Kidney (tissue), 13 donors: ENCODE measurements at regions not wholly inside any gene's neighbourhood (a gene's known extent, or its start where the extent isn't known, plus 50 kb on each side); places are given as distances from the start of the nearest gene placed in this dataset.

ENCODE experiments used
- DNase-seq, 5 donors: peaks; one replicate each; pipeline ENCODE4 v3.0.0-alpha.2; 2013 to 2020
- FAIRE-seq: peaks from 2 replicates; lab custom pipeline; 2012; peaks lifted over from hg19 to GRCh38; lab: Jason Lieb, UNC
- H3K27ac ChIP-seq, 2 donors: one replicate each; pipeline ENCODE4 v1.7.0; 2013; ENCODE audit warnings: low read depth in 2 of 2, low read length in 2 of 2, inconsistent platforms in 1 of 2
- H3K27me3 ChIP-seq: one replicate; pipeline ENCODE4 v1.7.1; 2013; ENCODE audit warnings: low read length, inconsistent platforms; ENCODE audit not compliant: control insufficient read depth, insufficient read depth
- H3K36me3 ChIP-seq, 3 donors: one replicate each; pipeline versions ENCODE4 v1.7.0 to v1.7.1; 2013; ENCODE audit warnings: low read length in 3 of 3, control low read depth in 1 of 3, inconsistent platforms in 1 of 3; ENCODE audit not compliant: insufficient read depth in 3 of 3, control insufficient read depth in 2 of 3
- H3K4me1 ChIP-seq, 3 donors: one replicate each; pipeline versions ENCODE4 v1.7.0 to v1.7.1; 2013; ENCODE audit warnings: low read length in 3 of 3, inconsistent platforms in 1 of 3, low read depth in 1 of 3; ENCODE audit not compliant: control insufficient read depth in 2 of 3, insufficient read depth in 2 of 3
- H3K4me3 ChIP-seq, 3 donors: one replicate each; pipeline versions ENCODE4 v1.7.0 to v1.8.1; 2013; ENCODE audit warnings: low read length in 3 of 3, control low read depth in 1 of 3, inconsistent platforms in 1 of 3
- H3K9ac ChIP-seq, 3 donors: one replicate each; pipeline versions ENCODE4 v1.7.0 to v1.7.1; 2013; ENCODE audit warnings: low read length in 3 of 3, control low read depth in 1 of 3, inconsistent platforms in 1 of 3
- H3K9me3 ChIP-seq, 3 donors: one replicate each; pipeline versions ENCODE4 v1.7.0 to v1.7.1; 2013; ENCODE audit warnings: low read length in 3 of 3, control low read depth in 1 of 3, inconsistent platforms in 1 of 3; ENCODE audit not compliant: control insufficient read depth in 2 of 3, insufficient read depth in 1 of 3
- CTCF ChIP-seq: IDR thresholded peaks from 3 replicates; pipeline ENCODE4 v1.5.1; 2012; ENCODE audit warnings: mild to moderate bottlenecking, moderate library complexity, borderline replicate concordance; ENCODE audit not compliant: insufficient read depth; ENCODE audit errors: extremely low read depth
- intact Hi-C: fragments of 100-400 bp; cut with DNase I; formaldehyde crosslinking; loops from one replicate; pipeline ENCODE4 v1.11.1; 2022
- donor health status: control.
- donor health status: control.
- donor health status: control.
- donor health status: control.
- donor health status: control.
- donor health status: DM: yes; HTN: yes; CAD: no.
- donor health status: Normal renal cell carcinoma (clear cell type).

GRCh38 chr13:106850973-106851650 lies 283.2 kb upstream of the ARGLU1 start:
- Histone ChIP-seq H3K4me3 (no peak overlapping the region), H3K4me1 (peaks cover 0 to 2% (median 0%) of the 10 kb centered on the region in 3 donors), H3K9me3 (no peaks in the 10 kb centered on the region), H3K27me3 (no peaks in the 10 kb centered on the region), H3K36me3 (no peaks in the 10 kb centered on the region), H3K9ac (no peak overlapping the region), H3K27ac (no peak overlapping the region)
- intact Hi-C loops: no loop called here
- FAIRE-seq (no peak), DNase-seq (no peak)
- TF ChIP-seq CTCF: no peak

DNA sequence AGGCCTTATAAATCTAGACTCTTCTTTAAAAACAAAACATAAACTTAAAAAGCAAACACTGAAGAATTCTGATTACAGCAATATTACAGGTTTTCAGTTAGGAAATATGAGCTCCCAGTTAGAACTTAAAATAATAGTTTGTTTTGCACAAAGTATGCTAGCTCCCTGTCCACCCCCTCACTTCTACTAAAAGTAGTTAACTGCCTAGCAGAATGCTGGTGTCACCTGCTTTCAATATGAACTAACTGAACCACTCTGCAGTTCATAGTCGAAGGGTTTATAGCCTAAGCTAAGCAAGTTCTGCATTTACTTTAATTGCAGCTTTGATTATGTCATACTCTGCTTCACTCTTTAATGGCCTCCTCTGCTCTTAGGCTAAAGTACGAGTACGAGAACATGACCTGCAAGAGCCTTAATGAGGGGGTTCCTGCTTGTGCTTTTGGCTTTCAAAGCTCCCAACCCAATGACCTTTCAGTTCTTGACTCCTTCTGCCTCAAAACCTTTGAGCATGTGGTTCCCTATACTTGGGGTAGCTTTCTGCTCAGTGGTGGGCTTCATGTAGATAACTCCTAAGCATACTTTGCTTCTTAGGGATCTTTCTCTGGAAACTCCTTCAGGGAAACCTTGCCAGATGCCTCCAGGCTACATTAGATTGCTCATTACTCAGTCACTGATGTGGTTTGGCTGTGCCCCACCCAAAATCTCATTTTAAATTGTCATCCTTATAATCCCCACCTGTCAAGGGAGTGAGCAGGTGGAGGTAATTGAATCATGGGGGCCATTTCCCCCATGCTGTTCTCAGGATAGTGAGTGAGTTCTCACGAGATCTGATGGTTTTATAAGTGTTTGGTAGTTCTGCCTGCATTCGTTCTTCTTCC lies 278.9 kb upstream of the ARGLU1 start:
- Histone ChIP-seq H3K9me3 (no peaks in the 10 kb centered on the region), H3K27ac (no peak overlapping the region), H3K9ac (no peak overlapping the region), H3K4me1 (peaks cover 0 to 2% (median 0%) of the 10 kb centered on the region in 3 donors), H3K4me3 (no peak overlapping the region), H3K36me3 (no peaks in the 10 kb centered on the region), H3K27me3 (no peaks in the 10 kb centered on the region)
- TF ChIP-seq CTCF: no peak
- intact Hi-C loops: no loop called here
- DNase-seq (peak in 1 of 5 donors; percentile 12), FAIRE-seq (no peak)

- no peaks in the 10 kb centered on the region for H3K27me3 ChIP-seq
These were observed 268.4 kb upstream of the ARGLU1 start for GRCh38 chr13:106836186-106836802.

More at GRCh38 chr13:106836186-106836802, 268.4 kb upstream of the ARGLU1 start:
- no peak overlapping the region for H3K27ac ChIP-seq
- DNase-seq (no peak), FAIRE-seq (no peak)
- no peaks in the 10 kb centered on the region for H3K4me1 ChIP-seq
- no peaks in the 10 kb centered on the region for H3K36me3 ChIP-seq
- TF ChIP-seq CTCF: no peak
- no peaks in the 10 kb centered on the region for H3K9me3 ChIP-seq
- H3K4me3 ChIP-seq: no peak overlapping the region
- H3K9ac ChIP-seq: no peak overlapping the region
- intact Hi-C loops: no loop called here
